ENCODE measurements at regions not wholly inside any gene's neighbourhood (a gene's known extent, or its start where the extent isn't known, plus 50 kb on each side); places are given as distances from the start of the nearest gene placed in this dataset.
"Not testable (repeated sequence)": the region's sequence is repeated elsewhere in the genome, so short reads cannot be mapped to it uniquely, and the experiment has no call there.

GRCh38 chr4:138815811-138816210 is 199.8 kb upstream of the NOCT start:
- in situ Hi-C loops (cut with HindIII; ENCODE audit: low sequenced_read_pairs): no loop called here

GRCh38 chr4:138805736-138806135 is 209.8 kb upstream of the NOCT start:
- in situ Hi-C loops (cut with HindIII; ENCODE audit: low sequenced_read_pairs): no loop called here

- in situ Hi-C loops (cut with HindIII; ENCODE audit: low sequenced_read_pairs): no loop called here
Measured at GRCh38 chr4:138804711-138805110, 210.9 kb upstream of the NOCT start.

- in situ Hi-C loops (cut with HindIII; ENCODE audit: low sequenced_read_pairs): no loop called here
Measured at GRCh38 chr4:138803051-138803450, 212.5 kb upstream of the NOCT start.

DNA sequence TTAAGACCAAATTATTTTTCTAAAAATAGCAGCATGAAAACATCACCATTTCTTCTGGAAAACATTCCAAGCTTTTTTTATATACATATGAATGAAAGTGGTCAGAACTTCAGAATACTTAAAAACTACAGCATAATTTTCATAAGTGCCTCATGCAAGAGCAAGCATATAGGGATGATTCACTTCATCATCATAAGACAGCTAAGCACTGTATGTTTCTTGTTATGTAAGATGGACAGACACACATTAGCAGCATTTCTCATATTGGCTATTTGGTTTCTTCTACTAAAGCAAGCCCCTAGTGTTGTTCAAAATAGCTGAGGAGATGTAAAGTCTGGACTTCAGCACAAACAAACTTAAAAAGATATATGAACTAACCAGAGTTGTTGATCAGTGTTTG is 213.1 kb upstream of the NOCT start:
- in situ Hi-C loops (cut with HindIII; ENCODE audit: low sequenced_read_pairs): no loop called here

DNA sequence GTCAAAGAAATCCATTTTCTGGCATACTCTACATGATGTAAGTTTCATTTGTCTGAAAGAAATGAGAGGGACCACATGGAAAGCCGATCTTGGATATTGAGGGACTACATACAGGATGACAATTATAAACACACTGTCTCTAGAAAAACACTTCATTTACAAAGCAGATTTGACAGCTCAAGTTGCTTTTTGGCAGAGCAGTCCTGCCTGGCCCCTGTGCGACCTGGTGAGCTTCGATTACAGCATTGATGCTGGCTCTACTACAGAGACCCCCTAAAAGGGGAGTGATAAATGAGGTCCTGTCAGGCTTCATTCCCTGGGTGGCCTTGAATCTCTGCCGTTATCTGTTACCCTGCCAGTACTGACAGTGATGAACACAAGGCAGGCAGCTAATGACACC is 215.2 kb upstream of the NOCT start:
- in situ Hi-C loops (cut with HindIII; ENCODE audit: low sequenced_read_pairs): no loop called here

GRCh38 chr4:138798404-138798803 is 217.2 kb upstream of the NOCT start:
- in situ Hi-C loops (cut with HindIII; ENCODE audit: low sequenced_read_pairs): no loop called here

GRCh38 chr4:138797646-138798045 is 217.9 kb upstream of the NOCT start:
- in situ Hi-C loops (cut with HindIII; ENCODE audit: low sequenced_read_pairs): no loop called here

- in situ Hi-C loops (cut with HindIII; ENCODE audit: low sequenced_read_pairs): no loop called here
Measured at GRCh38 chr4:138796761-138797160, 218.8 kb upstream of the NOCT start.

DNA sequence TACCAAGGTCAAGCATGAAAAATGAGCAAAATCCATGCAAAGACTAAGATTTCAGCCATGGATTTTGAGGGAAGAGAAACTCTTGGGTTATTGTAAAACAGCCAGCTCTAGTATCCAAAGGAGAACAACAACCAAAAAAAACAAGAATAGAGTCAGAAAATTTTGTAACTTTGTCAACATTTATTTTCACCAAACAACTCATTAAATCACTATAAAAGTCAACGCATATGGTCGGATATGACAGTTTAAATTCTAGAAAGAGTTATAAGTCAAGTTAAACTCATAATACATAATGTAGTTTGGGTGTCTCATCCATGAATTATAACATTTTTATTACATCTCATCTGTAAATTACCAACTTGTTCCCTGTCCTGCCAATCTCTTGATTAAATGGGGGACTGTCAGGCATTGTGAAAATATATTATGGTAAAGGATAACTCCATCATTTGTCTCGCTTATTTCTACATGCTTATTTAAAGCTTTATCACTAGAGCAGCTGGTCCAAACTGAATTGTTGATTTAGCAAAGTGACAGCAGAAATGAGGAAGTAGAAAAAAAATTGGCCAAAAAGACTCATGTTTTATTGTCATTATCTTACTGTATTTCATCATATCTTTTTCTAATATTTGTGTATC is 224.8 kb upstream of the NOCT start:
- in situ Hi-C loops (cut with HindIII; ENCODE audit: low sequenced_read_pairs): no loop called here

- in situ Hi-C loops (cut with HindIII; ENCODE audit: low sequenced_read_pairs): no loop called here
Measured at GRCh38 chr4:138789796-138790195, 225.8 kb upstream of the NOCT start.

DNA sequence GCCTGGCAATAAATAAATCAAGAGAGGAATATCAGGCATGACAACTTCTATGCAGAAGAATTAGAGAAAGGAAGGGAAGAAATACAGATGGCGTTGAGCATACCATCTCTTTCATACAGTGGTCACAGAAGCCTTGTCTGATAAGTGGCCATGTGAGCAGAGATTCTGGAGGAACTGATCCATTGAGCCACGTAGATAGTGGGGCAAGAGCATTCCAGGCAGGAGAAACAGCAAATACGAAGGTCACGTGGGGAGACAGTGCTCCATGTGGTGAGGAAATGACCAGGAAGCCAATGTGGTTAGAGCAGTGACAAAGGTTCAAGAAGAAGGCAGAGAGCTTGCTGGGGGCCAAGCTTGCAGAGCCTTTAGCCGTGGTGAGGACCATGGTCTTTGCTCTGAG is 226.7 kb upstream of the NOCT start:
- in situ Hi-C loops (cut with HindIII; ENCODE audit: low sequenced_read_pairs): no loop called here

DNA sequence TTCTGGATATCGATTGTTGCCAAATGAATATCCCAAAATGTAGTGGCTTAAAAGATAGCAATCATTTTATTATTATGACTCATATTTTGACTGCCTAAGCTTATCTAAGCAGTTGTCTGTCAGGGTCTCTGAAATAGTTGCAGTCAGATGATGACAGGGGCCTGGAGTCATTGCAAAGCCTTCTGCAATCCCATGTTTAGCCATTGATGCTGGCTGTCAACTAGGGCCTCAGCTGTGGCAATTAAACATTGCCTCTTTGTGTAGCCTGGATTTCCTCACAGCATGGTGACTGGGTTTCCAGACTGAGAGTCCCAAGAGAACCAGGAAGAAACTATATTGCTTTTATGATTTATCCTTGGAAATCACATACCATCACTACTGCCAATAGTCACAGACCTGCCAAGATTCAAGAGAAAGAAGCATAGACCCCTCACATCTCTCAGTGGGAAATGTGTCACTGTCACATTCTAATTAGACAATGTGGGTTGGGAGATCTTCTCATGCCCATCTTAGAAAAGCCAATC is 227.3 kb upstream of the NOCT start:
- in situ Hi-C loops (cut with HindIII; ENCODE audit: low sequenced_read_pairs): no loop called here

DNA sequence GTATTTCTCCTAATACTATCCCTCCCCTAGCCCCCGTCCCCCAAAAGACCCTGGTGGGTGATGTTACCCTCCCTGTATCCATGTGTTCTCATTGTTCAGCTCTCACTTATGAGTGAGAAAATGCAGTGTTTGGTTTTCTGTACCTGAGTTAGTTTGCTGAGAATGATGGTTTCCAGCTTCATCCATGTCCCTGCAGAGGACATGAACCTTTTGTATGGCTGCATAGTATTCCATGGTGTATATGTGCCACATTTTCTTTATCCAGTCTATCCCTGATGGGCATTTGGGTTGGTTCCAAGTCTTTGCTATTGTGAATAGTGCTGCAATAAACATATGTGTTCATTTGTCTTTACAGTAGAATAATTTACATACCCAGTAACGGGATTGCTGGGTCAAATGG is 235.8 kb upstream of the NOCT start:
- in situ Hi-C loops (cut with HindIII; ENCODE audit: low sequenced_read_pairs): not testable (repeated sequence)

DNA sequence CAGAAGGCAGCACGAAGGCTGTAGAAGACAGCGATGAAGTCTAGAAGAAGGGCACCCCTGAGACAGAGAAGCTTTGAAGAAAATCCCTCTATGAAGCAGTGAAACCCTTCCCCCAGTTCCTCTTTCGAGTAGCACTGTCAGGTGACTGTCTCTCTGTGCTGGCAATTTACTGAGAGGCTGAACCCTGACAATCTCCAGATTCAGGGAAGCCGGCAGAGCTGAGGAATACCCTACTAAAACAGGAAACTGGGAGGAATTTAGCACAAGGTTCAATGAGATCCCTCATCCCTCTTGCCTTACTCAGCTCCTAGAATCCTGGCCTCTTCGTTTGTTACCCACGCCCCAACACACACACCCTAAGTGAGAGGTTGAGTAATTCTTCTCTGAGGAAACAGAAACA is 239.7 kb upstream of the NOCT start:
- in situ Hi-C loops (cut with HindIII; ENCODE audit: low sequenced_read_pairs): no loop called here

DNA sequence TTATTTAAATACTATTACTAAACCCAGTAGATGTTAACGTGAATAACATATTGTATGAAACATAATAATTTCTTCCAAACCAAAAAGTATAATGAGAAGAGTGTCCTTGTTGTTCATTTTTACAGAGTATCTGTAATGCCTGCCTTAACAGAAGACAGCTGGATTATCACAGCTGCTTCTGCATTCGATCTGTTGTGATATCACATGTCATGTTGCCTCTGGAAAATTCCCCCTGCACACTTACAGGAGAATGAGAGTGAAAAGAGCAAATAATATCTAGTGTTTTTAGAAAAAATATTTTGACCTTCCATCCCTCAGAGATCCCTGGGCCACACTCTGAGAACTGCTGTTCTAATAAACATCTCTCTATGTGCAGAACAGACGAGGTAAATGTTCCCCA is 240.1 kb upstream of the NOCT start:
- in situ Hi-C loops (cut with HindIII; ENCODE audit: low sequenced_read_pairs): no loop called here

DNA sequence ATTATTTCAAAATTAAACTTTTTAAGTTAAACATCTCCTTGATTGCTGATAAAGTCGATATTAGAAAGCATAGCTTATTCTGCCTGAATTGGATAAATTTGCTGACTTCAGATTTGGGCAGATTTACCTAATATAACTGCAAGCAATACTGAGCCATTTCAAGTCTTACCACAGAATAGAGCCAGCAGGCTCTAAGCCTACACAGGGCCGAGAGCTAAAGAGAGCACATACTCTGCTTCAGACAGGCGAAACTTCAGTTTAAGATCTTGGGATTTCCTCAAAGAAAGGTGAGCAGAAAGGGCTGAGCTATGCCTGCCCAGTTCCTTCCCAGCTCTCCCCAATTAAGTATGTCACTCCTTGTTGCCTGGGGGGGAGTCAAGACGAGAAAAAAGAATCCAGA is 240.6 kb upstream of the NOCT start:
- in situ Hi-C loops (cut with HindIII; ENCODE audit: low sequenced_read_pairs): no loop called here

DNA sequence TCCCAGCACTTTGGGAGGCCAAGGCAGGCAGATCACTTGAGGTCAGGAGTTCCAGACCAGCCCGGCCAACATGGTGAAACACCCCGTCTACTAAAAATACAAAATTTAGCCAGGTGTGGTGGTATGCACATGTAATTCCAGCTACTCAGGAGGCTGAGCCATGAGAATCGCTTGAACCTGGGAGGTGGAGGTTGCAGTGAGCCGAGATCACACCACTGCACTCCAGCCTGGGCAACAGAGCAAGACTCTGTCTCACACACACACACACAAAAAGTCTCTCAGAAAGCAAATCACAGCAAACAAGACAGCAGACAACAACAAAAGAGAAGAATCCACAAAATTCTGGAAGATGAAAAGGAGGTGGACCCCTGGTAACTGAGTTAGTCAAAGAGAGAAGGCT is 241.5 kb upstream of the NOCT start:
- in situ Hi-C loops (cut with HindIII; ENCODE audit: low sequenced_read_pairs): not testable (repeated sequence)

DNA sequence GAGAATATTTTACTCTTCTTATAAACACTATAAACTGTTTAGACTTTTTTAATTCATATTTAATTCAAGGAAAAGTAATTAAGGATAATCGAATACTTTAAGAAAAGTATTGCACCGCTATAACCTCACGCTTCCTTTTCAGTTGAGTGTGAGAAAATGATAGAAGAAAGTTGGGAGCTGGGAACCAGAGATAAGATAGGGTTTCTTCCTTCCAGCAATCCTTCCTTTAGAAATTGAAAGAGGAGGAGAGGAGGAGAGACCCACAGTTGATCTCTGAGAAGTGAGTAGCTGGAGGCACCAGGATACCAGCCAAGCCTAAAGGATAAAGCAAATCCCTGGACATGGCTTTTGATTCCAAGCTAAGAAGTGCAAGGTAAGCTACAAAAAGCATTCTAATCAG is 242.3 kb upstream of the NOCT start:
- in situ Hi-C loops (cut with HindIII; ENCODE audit: low sequenced_read_pairs): no loop called here

- in situ Hi-C loops (cut with HindIII; ENCODE audit: low sequenced_read_pairs): no loop called here
Measured at GRCh38 chr4:138772366-138772765, 243.2 kb upstream of the NOCT start.

DNA sequence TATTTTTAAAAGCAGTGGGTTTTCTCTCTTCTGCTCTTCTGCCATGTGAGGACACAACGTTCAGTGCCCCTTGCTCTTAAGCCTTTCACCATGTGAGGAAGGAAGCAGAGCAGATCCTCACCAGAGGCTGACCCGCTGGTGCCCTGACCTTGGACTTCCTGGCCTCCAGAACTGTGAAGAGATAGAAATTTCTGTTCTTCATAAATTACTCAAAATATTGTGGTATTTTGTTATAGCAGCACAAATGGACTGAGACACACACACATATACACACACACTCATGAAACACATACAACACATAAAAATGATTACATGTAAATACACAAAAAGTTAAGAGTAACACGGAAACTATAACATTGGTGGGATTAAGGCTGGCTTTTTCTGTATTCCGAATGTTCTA is 244.8 kb upstream of the NOCT start:
- in situ Hi-C loops (cut with HindIII; ENCODE audit: low sequenced_read_pairs): no loop called here

DNA sequence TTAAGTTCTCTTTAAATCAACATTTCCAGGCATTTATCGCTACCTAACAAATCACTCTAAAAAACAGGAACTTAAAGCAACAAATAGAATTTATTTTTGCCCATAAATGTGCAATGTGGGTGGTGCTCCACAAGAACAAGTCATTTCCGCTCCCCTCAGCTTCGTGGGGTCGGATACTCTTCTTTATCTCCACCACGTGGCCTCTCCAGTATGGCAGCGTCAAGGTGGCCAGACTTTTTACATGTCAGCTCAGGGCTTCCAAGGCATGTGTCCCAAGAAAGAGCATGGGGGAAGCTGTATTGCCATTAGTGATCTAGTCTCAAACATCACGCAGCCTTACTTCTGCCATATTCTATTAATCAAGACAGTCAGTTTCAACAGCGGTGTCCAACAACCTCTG is 249.2 kb upstream of the NOCT start:
- in situ Hi-C loops (cut with HindIII; ENCODE audit: low sequenced_read_pairs): no loop called here

DNA sequence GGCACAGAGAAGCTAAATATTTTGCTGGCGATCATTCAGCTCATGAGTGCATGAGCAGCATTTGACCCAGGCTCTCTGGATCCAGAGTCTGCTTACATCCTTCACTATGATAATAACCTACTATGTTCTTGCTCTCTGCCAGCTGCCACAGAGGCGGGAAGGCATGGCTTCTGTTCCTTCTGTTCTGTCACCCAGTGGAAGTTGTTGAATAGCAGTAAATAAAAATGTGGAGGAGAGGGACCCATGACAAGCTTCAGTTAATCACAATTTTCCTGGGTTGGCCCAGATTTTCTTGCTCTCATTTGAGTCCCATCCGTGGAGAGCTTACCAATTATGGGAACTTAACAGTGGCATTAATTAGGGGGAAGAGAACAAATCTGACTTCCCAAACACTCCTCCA is 250.1 kb upstream of the NOCT start:
- in situ Hi-C loops (cut with HindIII; ENCODE audit: low sequenced_read_pairs): no loop called here

Measured in DLD1 (cell line).